Gastrocnemius medialis (tissue), 4 donors: ENCODE measurements at regions not wholly inside any gene's neighbourhood (a gene's known extent, or its start where the extent isn't known, plus 50 kb on each side); places are given as distances from the start of the nearest gene placed in this dataset.

Experiments used
- CTCF ChIP-seq, 5 experiments: fragments of 450-650 bp in 3 of 5; fragments of 200-600 bp in 2 of 5; sonication (generic) in 2 of 5; IDR thresholded peaks in 4 of 5; conservative IDR thresholded peaks in 1 of 5; 1 replicate in 4 of 5; 2 replicates in 1 of 5; pipeline ENCODE4 v1.5.1; 2016 to 2019; ENCODE audit warnings: antibody characterized with exemption in 5 of 5, mild to moderate bottlenecking in 3 of 5, moderate library complexity in 3 of 5
- POLR2A ChIP-seq, 2 donors: fragments of 450-650 bp; IDR thresholded peaks; one replicate each; pipeline ENCODE4 v1.6.1; 2017; ENCODE audit warnings: antibody characterized with exemption in 2 of 2, mild to moderate bottlenecking in 2 of 2, moderate library complexity in 2 of 2

GRCh38 chr12:13628067-13628466 is 353.3 kb downstream of the GRIN2B start:
- TF ChIP-seq CTCF (IDR thresholded peaks at IDR 0.05 in 4 of 5, conservative IDR thresholded peaks at IDR 0.05 in 1 of 5) = no peak
- no peak for TF ChIP-seq POLR2A (IDR thresholded peaks at IDR 0.05)
